ENCODE measurements at regions not wholly inside any gene's neighbourhood (a gene's known extent, or its start where the extent isn't known, plus 50 kb on each side); places are given as distances from the start of the nearest gene placed in this dataset.

DNA sequence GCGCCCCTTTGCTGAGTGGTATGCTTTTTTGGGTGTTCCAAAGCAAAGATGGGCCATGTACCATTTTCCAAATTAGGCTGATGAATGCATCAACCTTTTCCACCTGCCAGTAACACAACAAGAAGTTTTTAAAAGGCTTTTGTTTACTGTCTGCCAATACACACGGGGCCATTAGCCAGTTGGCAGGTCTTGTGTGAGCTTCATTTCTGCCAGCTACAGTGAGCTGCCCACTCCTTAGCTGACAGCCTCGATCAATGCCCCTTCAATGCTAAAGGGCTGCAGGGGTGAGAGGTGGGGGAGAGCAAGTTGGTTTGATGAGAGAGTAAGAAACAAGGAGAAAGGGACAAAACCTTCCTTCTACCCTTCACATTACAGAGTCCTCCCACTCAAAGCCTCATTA is 128.7 kb downstream of the C5orf15 start:
- H3K56ac ChIP-seq (replicated peaks; ENCODE audit: insufficient read length, low read depth, low read length), result no peak overlapping the region
- no peaks in the 10 kb centered on the region for H3K27me3 ChIP-seq (replicated peaks in 1 of 4; ENCODE audit: control insufficient read depth in 3 of 4, extremely low read depth in 1 of 4, insufficient read depth in 3 of 4, low read length in 3 of 4)
- 80% methylated on average over 3 of the region's 3 CpGs; no CpG with 5 or more reads in 1 of the 2 experiments for WGBS, 2 experiments (ENCODE audit: extremely low coverage in 1 of 2, insufficient coverage in 1 of 2, insufficient read length in 1 of 2, insufficient replicate concordance in 2 of 2, low coverage in 1 of 2, low lambda C conversion rate in 2 of 2, missing lambda C conversion rate in 1 of 2)
- H3K79me2 ChIP-seq (ENCODE audit: control insufficient read depth in 1 of 2, insufficient read depth in 2 of 2, low read length in 2 of 2), result no peaks in the 10 kb centered on the region
- DNase-seq (ENCODE audit: low read depth in 1 of 2, low spot score in 2 of 2) (no peak), FAIRE-seq (no peak)
- no peak overlapping the region for H2BK12ac ChIP-seq (ENCODE audit: low read depth, low read length)
- H3K79me1 ChIP-seq (ENCODE audit: low read depth, low read length), result no peaks in the 10 kb centered on the region
- H4K20me1 ChIP-seq (replicated peaks in 1 of 2; ENCODE audit: control insufficient read depth in 1 of 2, insufficient read depth in 2 of 2, low read length in 2 of 2), result no peaks in the 10 kb centered on the region
- no peak overlapping the region for H2AK5ac ChIP-seq (ENCODE audit: low read depth, low read length)
- no peak overlapping the region for H4K91ac ChIP-seq (replicated peaks; ENCODE audit: insufficient read length, low read length)
- no peak overlapping the region for H3K4ac ChIP-seq (replicated peaks; ENCODE audit: insufficient read length, low read depth, low read length)
- POLR2A ChIA-PET (ENCODE audit: partially characterized antibody), result no interaction called here
- no peak overlapping the region for H3K27ac ChIP-seq (ENCODE audit: low read depth, low read length)
- no peak overlapping the region for H3K14ac ChIP-seq (ENCODE audit: insufficient read length)
- TF ChIP-seq TCF12 (IDR thresholded peaks at IDR 0.05; ENCODE audit: low read depth, low read length) (no peak), ZNF274 (IDR thresholded peaks at IDR 0.05; ENCODE audit: borderline replicate concordance, extremely low read depth, low read length) (no peak), BRCA1 (IDR thresholded peaks at IDR 0.05; ENCODE audit: low read depth, low read length) (no peak)
- H3K4me3 ChIP-seq (ENCODE audit: extremely low read depth in 1 of 4, insufficient read depth in 2 of 4, low read depth in 3 of 4, low read length in 4 of 4), result no peak overlapping the region
- H2AFZ ChIP-seq (ENCODE audit: low read length), result no peak overlapping the region
- no peak overlapping the region for H2BK5ac ChIP-seq (ENCODE audit: low read depth, low read length)
- H3K4me2 ChIP-seq (ENCODE audit: insufficient read depth in 1 of 2, low read depth in 2 of 2, low read length in 2 of 2), result no peak overlapping the region
- H3K9me3 ChIP-seq (ENCODE audit: insufficient read depth in 2 of 2, low read depth in 1 of 2, low read length in 1 of 2), result no peaks in the 10 kb centered on the region
- no peak overlapping the region for H3K18ac ChIP-seq (ENCODE audit: extremely low read depth, low read length)
- H3K4me1 ChIP-seq (replicated peaks in 1 of 4; ENCODE audit: control insufficient read depth in 3 of 4, insufficient read depth in 4 of 4, low read length in 3 of 4), result no peaks in the 10 kb centered on the region
- H4K8ac ChIP-seq (ENCODE audit: extremely low read depth, insufficient read depth, low read length), result no peak overlapping the region
- CTCF ChIA-PET (ENCODE audit: partially characterized antibody), result interaction anchor here (0.6 to 2.7 kb wide), 8 partner anchors 9 to 112 kb away, joined by 3 to 12 read pairs (median 4); no protein-coding TSS in a partner anchor
- no peak overlapping the region for H2BK20ac ChIP-seq (ENCODE audit: low read length)
- no peak overlapping the region for H4K5ac ChIP-seq (ENCODE audit: insufficient read length, low read depth, low read length)
- no peak overlapping the region for H3K9ac ChIP-seq (replicated peaks in 1 of 4; ENCODE audit: extremely low read depth in 1 of 4, low read depth in 3 of 4, low read length in 3 of 4)
- H3K23ac ChIP-seq (ENCODE audit: insufficient read length), result no peak overlapping the region
- H2BK120ac ChIP-seq (replicated peaks; ENCODE audit: low read depth, low read length), result no peak overlapping the region
- H3K23me2 ChIP-seq (ENCODE audit: low read depth, low read length), result no peaks in the 10 kb centered on the region
- H3K36me3 ChIP-seq (ENCODE audit: control insufficient read depth in 2 of 4, insufficient read depth in 4 of 4, low read length in 3 of 4), result no peaks in the 10 kb centered on the region
- H2BK15ac ChIP-seq (ENCODE audit: low read length), result no peak overlapping the region
